H1 (cell line): ENCODE measurements at regions not wholly inside any gene's neighbourhood (a gene's known extent, or its start where the extent isn't known, plus 50 kb on each side); places are given as distances from the start of the nearest gene placed in this dataset.

Experiments used
- ATF3 ChIP-seq: IDR thresholded peaks from 2 replicates; pipeline ENCODE4 v1.6.1; 2011; ENCODE audit warnings: low read depth, mild to moderate bottlenecking, low read length; ENCODE audit not compliant: insufficient read depth
- CHD2 ChIP-seq: IDR thresholded peaks from 2 replicates; pipeline ENCODE4 v1.6.1; 2012; ENCODE audit warnings: low read length, improper control_type of control experiment
- CHD7 ChIP-seq: fragments of 300-600 bp; sonication (generic); IDR thresholded peaks from 2 replicates; pipeline ENCODE4 v1.7.1; 2012; ENCODE audit warnings: low read length, moderate library complexity, mild to moderate bottlenecking, inconsistent platforms; ENCODE audit not compliant: insufficient replicate concordance
- CTBP2 ChIP-seq: IDR thresholded peaks from 2 replicates; pipeline ENCODE4 v1.7.0; 2011; ENCODE audit warnings: borderline replicate concordance, mild to moderate bottlenecking, moderate library complexity, mixed read lengths, low read length; ENCODE audit not compliant: insufficient read depth, insufficient read length
- EGR1 ChIP-seq: IDR thresholded peaks from 2 replicates; pipeline ENCODE4 v1.6.1; 2011; ENCODE audit warnings: low read depth, low read length, borderline replicate concordance
- POLR2A ChIP-seq, 2 experiments: IDR thresholded peaks; 1 replicate in 1 of 2; 2 replicates in 1 of 2; pipeline ENCODE4 v1.6.1; 2011; ENCODE audit warnings: low read depth in 2 of 2, low read length in 2 of 2, mild to moderate bottlenecking in 2 of 2; ENCODE audit errors: control extremely low read depth in 1 of 2
- SIN3A ChIP-seq, 2 experiments: IDR thresholded peaks in 1 of 2; conservative IDR thresholded peaks in 1 of 2; 2 replicates each; pipeline ENCODE4 v1.6.1; 2011 to 2012; ENCODE audit warnings: low read length in 2 of 2, improper control_type of control experiment in 1 of 2, low read depth in 1 of 2, mild to moderate bottlenecking in 1 of 2
- TEAD4 ChIP-seq: IDR thresholded peaks from 2 replicates; pipeline ENCODE4 v1.6.1; 2012; ENCODE audit warnings: low read depth, low read length, inconsistent platforms, mixed read lengths

- no peak for TF ChIP-seq CHD7
- TF ChIP-seq CHD2: no peak
- no peak for TF ChIP-seq ATF3
- no peak for TF ChIP-seq SIN3A (conservative IDR thresholded peaks at IDR 0.05 in 1 of 2, IDR thresholded peaks at IDR 0.05 in 1 of 2; ENCODE audit: low read depth in 1 of 2, low read length in 2 of 2)
- TF ChIP-seq TEAD4: no peak
- TF ChIP-seq EGR1: no peak
- TF ChIP-seq POLR2A (IDR thresholded peaks at IDR 0.05; ENCODE audit: control extremely low read depth in 1 of 2, low read depth in 2 of 2, low read length in 2 of 2): no peak
- TF ChIP-seq CTBP2: no peak
Measured at GRCh38 chrX:26789751-26790150, 573.8 kb downstream of the MAGEB5 start (continued).
